PC-9 (cell line): ENCODE measurements at regions not wholly inside any gene's neighbourhood (a gene's known extent, or its start where the extent isn't known, plus 50 kb on each side); places are given as distances from the start of the nearest gene placed in this dataset.

ENCODE experiments used
- BruUV-seq: library from RNA; stranded (reverse); fragments of 400-500 nt; replicated peaks from 2 replicates; lab custom pipeline; 2021; lab: Mats Ljungman, UMichigan
- CTCF ChIA-PET: fragments of 300-600 bp; sonication (Branson Sonifier 250); formaldehyde crosslinking; loops from one replicate; lab custom pipeline; 2022; ENCODE audit warnings: antibody characterized with exemption; lab: Charles Lee
- POLR2A ChIA-PET: fragments of 300-600 bp; sonication (Branson Sonifier 250); formaldehyde crosslinking; loops from one replicate; lab custom pipeline; 2022; ENCODE audit warnings: antibody characterized with exemption; ENCODE audit not compliant: unreplicated experiment; lab: Charles Lee
- DNase-seq, 2 experiments: peaks; one replicate each; pipeline versions ENCODE4 v3.0.0 to v3.0.0-alpha.2; 2015 to 2022; ENCODE audit warnings: mixed read lengths in 1 of 2
- H2AFZ ChIP-seq: fragments of 200-600 bp; sonication (generic); 2 replicates; pipeline ENCODE4 v1.8.1; 2017; ENCODE audit warnings: antibody characterized with exemption
- H3F3A ChIP-seq: fragments of 200-600 bp; sonication (generic); 2 replicates; pipeline ENCODE4 v1.8.1; 2017; ENCODE audit warnings: antibody characterized with exemption, mild to moderate bottlenecking, low read depth; ENCODE audit not compliant: insufficient read depth
- H3K27ac ChIP-seq: fragments of 200-600 bp; sonication (generic); 2 replicates; pipeline ENCODE4 v1.6.1; 2016; ENCODE audit warnings: mixed run types
- H3K27me3 ChIP-seq: fragments of 200-600 bp; sonication (generic); 2 replicates; pipeline ENCODE4 v1.6.1; 2016; ENCODE audit warnings: low read depth, mixed run types; ENCODE audit not compliant: insufficient read depth
- H3K36me3 ChIP-seq: fragments of 200-600 bp; sonication (generic); 2 replicates; pipeline ENCODE4 v1.6.1; 2016; ENCODE audit warnings: low read depth, mixed run types
- H3K4me1 ChIP-seq: fragments of 200-600 bp; sonication (generic); replicated peaks from 2 replicates; pipeline ENCODE4 v1.6.1; 2016; ENCODE audit warnings: mixed run types; ENCODE audit not compliant: insufficient read depth
- H3K4me2 ChIP-seq: fragments of 200-600 bp; sonication (generic); 2 replicates; pipeline ENCODE4 v1.6.1; 2017; ENCODE audit warnings: mixed run types
- H3K4me3 ChIP-seq: fragments of 200-600 bp; sonication (generic); 2 replicates; pipeline ENCODE4 v1.6.1; 2016; ENCODE audit warnings: mixed run types
- H3K79me2 ChIP-seq: fragments of 200-600 bp; sonication (generic); 2 replicates; pipeline ENCODE4 v1.6.1; 2017; ENCODE audit warnings: low read depth, mixed run types
- H3K9me2 ChIP-seq: fragments of 200-600 bp; sonication (generic); 2 replicates; pipeline ENCODE4 v1.8.1; 2017; ENCODE audit warnings: mild to moderate bottlenecking; ENCODE audit not compliant: insufficient read depth
- H3K9me3 ChIP-seq: fragments of 200-600 bp; sonication (generic); 2 replicates; pipeline ENCODE4 v1.8.1; 2016; ENCODE audit warnings: low read depth; ENCODE audit not compliant: insufficient read depth
- H4K20me1 ChIP-seq: fragments of 200-600 bp; sonication (generic); 2 replicates; pipeline ENCODE4 v1.8.1; 2017; ENCODE audit not compliant: insufficient read depth
- CTCF ChIP-seq: fragments of 200-600 bp; sonication (generic); conservative IDR thresholded peaks from 2 replicates; pipeline ENCODE4 v1.6.1; 2017; ENCODE audit warnings: mixed run types, antibody characterized with exemption, mild to moderate bottlenecking, moderate library complexity
- EZH2 ChIP-seq: fragments of 200-600 bp; sonication (generic); IDR thresholded peaks from 2 replicates; pipeline ENCODE4 v1.8.0; 2017; ENCODE audit warnings: antibody characterized with exemption, low read depth
- intact Hi-C: fragments of 100-400 bp; cut with micrococcal nuclease; formaldehyde crosslinking; loops from one replicate; pipeline ENCODE4 v1.10.0; 2022; ENCODE audit not compliant: unreplicated experiment

- no peaks in the 10 kb centered on the region for H4K20me1 ChIP-seq
- no peaks in the 10 kb centered on the region for H3F3A ChIP-seq
- no peak overlapping the region for H2AFZ ChIP-seq
- BruUV-seq: no TSS peak
- H3K4me1 ChIP-seq: no peaks in the 10 kb centered on the region
- H3K4me3 ChIP-seq: no peak overlapping the region
- no peak overlapping the region for H3K27ac ChIP-seq
- no peaks in the 10 kb centered on the region for H3K9me3 ChIP-seq
- CTCF ChIA-PET: no interaction called here
- H3K4me2 ChIP-seq: no peak overlapping the region
- intact Hi-C loops: no loop called here
- POLR2A ChIA-PET: no interaction called here
- H3K9me2 ChIP-seq: no peaks in the 10 kb centered on the region
- H3K36me3 ChIP-seq: no peaks in the 10 kb centered on the region
- TF ChIP-seq CTCF: no peak
- TF ChIP-seq EZH2: no peak
- H3K27me3 ChIP-seq: no peaks in the 10 kb centered on the region
- H3K79me2 ChIP-seq: no peaks in the 10 kb centered on the region
- DNase-seq: no peak
Measured at GRCh38 chr4:126250006-126250405, 935.3 kb downstream of the FAT4 start.

- no peak for DNase-seq
- no peak overlapping the region for H3K4me2 ChIP-seq
- CTCF ChIA-PET: no interaction called here
- H3K9me3 ChIP-seq: no peaks in the 10 kb centered on the region
- H3K79me2 ChIP-seq: no peaks in the 10 kb centered on the region
- H3K27ac ChIP-seq: no peak overlapping the region
- H3K36me3 ChIP-seq: no peaks in the 10 kb centered on the region
- no peaks in the 10 kb centered on the region for H3F3A ChIP-seq
- TF ChIP-seq EZH2 (no peak), CTCF (no peak)
- no peak overlapping the region for H3K4me3 ChIP-seq
- H3K9me2 ChIP-seq: no peaks in the 10 kb centered on the region
- no peaks in the 10 kb centered on the region for H3K27me3 ChIP-seq
- H2AFZ ChIP-seq: no peak overlapping the region
- BruUV-seq: no TSS peak
- intact Hi-C loops: no loop called here
- no peaks in the 10 kb centered on the region for H4K20me1 ChIP-seq
- no peaks in the 10 kb centered on the region for H3K4me1 ChIP-seq
- POLR2A ChIA-PET: no interaction called here
Measured at GRCh38 chr4:126251169-126251568, 936.4 kb downstream of the FAT4 start.

- POLR2A ChIA-PET: no interaction called here
- no peaks in the 10 kb centered on the region for H3K79me2 ChIP-seq
Measured at GRCh38 chr4:126262665-126263064, 947.9 kb downstream of the FAT4 start.

More at GRCh38 chr4:126262665-126263064, 947.9 kb downstream of the FAT4 start:
- H3K4me1 ChIP-seq: no peaks in the 10 kb centered on the region
- H4K20me1 ChIP-seq: no peaks in the 10 kb centered on the region
- H2AFZ ChIP-seq: no peak overlapping the region
- H3F3A ChIP-seq: no peaks in the 10 kb centered on the region
- no peak overlapping the region for H3K27ac ChIP-seq
- no TSS peak for BruUV-seq
- H3K9me3 ChIP-seq: no peaks in the 10 kb centered on the region
- no peak overlapping the region for H3K4me2 ChIP-seq
- intact Hi-C loops: no loop called here
- no peak for DNase-seq
- no peak overlapping the region for H3K4me3 ChIP-seq
- H3K27me3 ChIP-seq: no peaks in the 10 kb centered on the region
- no peak for TF ChIP-seq CTCF
- TF ChIP-seq EZH2: no peak
- H3K36me3 ChIP-seq: no peaks in the 10 kb centered on the region
- H3K9me2 ChIP-seq: no peaks in the 10 kb centered on the region
- CTCF ChIA-PET: no interaction called here
